Epithelial cell of esophagus (primary cell): ENCODE measurements at regions not wholly inside any gene's neighbourhood (a gene's known extent, or its start where the extent isn't known, plus 50 kb on each side); places are given as distances from the start of the nearest gene placed in this dataset.
A peak's percentile ranks its signal among the peaks of the same experiment; 100 is the strongest.

Experiments used
- DNase-seq: peaks from one replicate; pipeline ENCODE4 v3.0.0; 2010; ENCODE audit warnings: low read depth
- H3K4me3 ChIP-seq: 2 replicates; pipeline ENCODE4 v1.5.1; 2011; ENCODE audit warnings: mild to moderate bottlenecking, low read length, control low read depth
- CTCF ChIP-seq: IDR thresholded peaks from 2 replicates; pipeline ENCODE4 v1.5.1; 2011; ENCODE audit warnings: low read depth, mild to moderate bottlenecking, low read length, control low read depth, inconsistent platforms; ENCODE audit not compliant: insufficient read depth; ENCODE audit errors: missing control alignments

- no peak for DNase-seq
- no peak for TF ChIP-seq CTCF
- H3K4me3 ChIP-seq, result no peak overlapping the region
Measured at GRCh38 chr2:196445991-196446390, 193.5 kb upstream of the CCDC150 start.

GRCh38 chr2:196448407-196449079 lies 191.0 kb upstream of the CCDC150 start:
- H3K4me3 ChIP-seq, result no peak overlapping the region
- TF ChIP-seq CTCF, result no peak
- no peak for DNase-seq

GRCh38 chr2:196449083-196449482 lies 190.4 kb upstream of the CCDC150 start:
- no peak for TF ChIP-seq CTCF
- DNase-seq, result no peak
- no peak overlapping the region for H3K4me3 ChIP-seq

GRCh38 chr2:196452758-196453157 lies 186.8 kb upstream of the CCDC150 start:
- no peak for DNase-seq

DNA sequence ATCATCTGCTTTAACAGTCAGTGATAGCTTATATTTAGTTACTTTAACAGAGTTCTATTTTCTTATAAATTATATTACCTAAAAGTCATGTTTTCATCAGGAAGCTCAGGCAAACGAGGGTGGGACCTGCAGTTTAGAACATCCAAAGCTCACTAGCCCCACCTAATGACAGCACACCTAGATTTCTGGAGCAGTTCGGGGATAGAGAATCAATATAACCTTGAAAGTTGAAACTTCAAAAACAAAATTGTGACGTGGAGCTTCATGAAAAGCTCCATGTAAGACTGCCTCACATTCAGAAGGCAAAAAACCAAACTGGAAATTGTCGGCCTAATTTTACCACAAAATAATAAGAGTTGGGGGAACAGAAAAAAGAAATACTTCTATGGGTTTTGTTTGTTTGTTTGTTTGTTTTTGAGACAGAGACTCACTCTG lies 185.9 kb upstream of the CCDC150 start:
- peak; percentile 64 for DNase-seq
- TF ChIP-seq CTCF, result peak; percentile 62

More at GRCh38 chr2:196452758-196453157, 186.8 kb upstream of the CCDC150 start:
- TF ChIP-seq CTCF, result no peak
- no peak overlapping the region for H3K4me3 ChIP-seq

DNA sequence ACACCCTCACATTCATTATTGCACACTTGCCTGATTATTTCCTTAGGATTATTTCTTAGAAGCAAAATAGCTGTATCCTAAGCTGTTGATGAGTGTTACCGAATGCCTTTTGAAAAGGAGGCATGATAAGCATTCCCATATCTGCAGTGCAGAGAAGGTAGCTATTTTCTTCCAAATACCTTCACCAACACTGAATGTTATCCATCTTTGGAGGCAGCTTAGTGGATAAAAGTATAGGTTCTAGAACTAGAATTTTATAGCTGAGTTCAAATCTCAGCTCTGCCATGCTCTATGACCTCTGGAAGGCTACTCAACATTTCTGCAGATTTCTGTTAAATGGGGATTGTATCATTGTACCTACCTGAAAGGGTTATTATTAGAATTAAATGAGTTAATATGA lies 185.0 kb upstream of the CCDC150 start:
- no peak for TF ChIP-seq CTCF
- no peak overlapping the region for H3K4me3 ChIP-seq
- DNase-seq, result no peak

More for the DNA sequence above, 185.9 kb upstream of the CCDC150 start:
- H3K4me3 ChIP-seq, result no peak overlapping the region

GRCh38 chr2:196459539-196459938 lies 180.0 kb upstream of the CCDC150 start:
- H3K4me3 ChIP-seq, result no peak overlapping the region
- no peak for TF ChIP-seq CTCF
- DNase-seq, result no peak
